ENCODE measurements at regions not wholly inside any gene's neighbourhood (a gene's known extent, or its start where the extent isn't known, plus 50 kb on each side); places are given as distances from the start of the nearest gene placed in this dataset.

DNA sequence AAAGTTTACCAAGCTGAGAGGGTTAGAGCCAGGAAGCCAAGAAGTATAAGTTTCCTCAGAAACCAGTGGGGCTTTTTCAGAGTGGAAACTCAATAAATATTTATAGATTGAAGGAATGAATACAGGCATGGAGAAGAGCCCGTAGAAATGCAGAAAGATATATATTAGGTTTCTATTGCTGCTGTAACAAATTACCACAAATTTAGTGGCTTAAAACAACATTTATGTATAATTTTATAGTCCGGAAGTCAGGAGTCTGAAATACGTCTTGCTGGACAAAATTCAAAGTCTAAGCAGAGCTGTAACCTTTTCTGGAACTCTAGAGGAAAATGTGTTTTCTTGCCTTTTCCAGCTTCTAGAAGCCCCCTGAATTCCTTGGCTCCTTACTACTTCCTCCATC, 107.3 kb upstream of the SEMA3D start (continued):
- TF ChIP-seq SP4 (IDR thresholded peaks at IDR 0.05; ENCODE audit: low read length): no peak

All from H1 (cell line).